Bone marrow (tissue), 2 donors: ENCODE measurements at regions not wholly inside any gene's neighbourhood (a gene's known extent, or its start where the extent isn't known, plus 50 kb on each side); places are given as distances from the start of the nearest gene placed in this dataset.
A peak's percentile ranks its signal among the peaks of the same experiment; 100 is the strongest.

Experiments used
- DNase-seq, 2 donors: peaks; one replicate each; lab custom pipeline; 2025; lab: John Stamatoyannopoulos, UW

DNA sequence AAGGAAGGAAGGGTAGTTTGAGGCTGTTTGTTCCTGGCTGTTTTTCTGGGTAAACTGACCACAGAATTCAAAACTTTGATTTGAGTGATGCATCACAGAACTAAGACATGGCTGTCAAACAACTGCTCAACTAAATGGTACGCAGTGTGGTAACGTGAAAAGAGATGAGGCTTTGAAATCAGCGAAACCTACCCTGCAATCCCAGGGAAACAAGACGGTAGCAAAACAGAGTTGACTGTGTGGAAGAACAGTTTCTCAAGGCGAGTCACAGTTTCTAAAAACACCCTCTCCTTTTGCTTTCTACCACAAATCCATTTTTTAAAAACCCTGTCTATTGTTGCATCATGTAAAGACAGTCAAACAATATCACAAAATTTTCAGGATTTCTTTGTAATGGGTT, 156.0 kb upstream of the MAF start:
- DNase-seq = no peak

DNA sequence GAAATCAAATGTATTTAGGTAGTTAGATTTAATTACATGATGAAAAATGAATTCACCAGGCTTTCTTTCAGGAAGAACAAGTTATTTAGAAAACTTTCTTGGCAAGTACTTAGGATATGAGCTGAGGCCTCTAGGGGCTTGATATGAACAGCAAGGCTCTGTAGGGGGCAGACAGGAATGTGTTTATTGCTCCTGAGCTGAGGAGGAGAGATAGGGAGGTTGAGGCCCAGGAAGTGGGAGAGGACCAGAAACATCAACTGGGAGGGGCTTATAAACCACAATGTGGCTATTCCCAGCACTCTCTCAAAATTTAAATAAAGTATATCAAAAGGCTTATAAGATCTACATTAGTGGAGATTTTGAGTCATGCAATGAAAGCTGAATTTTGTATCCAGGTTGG, 154.0 kb upstream of the MAF start:
- DNase-seq = no peak

DNA sequence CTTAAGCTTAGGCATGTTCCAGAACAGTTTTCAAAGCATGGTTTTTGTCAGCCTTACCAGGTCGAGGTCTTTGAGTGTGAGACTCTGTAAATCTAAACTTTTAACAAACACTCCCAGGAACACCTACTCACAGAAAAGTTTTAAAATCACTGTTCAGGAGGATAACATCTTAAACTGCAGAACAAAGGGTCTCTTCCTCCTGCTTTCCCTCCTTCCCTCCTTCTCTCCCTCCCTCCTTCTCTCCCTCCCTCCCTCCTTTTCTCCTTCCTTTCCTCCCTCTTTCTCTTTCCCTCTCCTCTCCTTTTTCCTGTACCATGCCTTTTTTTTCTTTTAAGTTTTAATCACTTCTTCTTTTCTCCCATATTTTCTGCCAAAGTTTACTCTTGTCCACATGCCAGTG, 153.5 kb upstream of the MAF start:
- DNase-seq = no peak

DNA sequence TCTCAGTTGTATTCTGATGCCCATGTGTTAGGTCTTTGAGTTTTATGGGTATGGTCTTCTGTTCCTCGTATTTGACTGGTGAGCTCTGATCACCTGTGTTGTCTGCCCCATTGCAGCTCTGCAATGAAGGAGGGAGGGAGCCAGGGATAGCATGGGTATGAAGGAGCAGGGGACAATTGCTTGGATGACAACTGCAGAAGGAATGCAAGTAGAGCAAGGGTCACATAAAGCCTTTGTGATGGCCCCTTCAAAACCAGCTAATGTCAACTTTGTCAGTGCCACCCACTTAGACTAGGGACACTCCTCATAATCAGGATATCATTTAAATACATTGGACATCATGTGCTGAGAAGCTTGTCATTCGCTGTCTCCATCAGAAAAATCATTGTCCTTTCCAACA, 152.7 kb upstream of the MAF start:
- DNase-seq = no peak

DNA sequence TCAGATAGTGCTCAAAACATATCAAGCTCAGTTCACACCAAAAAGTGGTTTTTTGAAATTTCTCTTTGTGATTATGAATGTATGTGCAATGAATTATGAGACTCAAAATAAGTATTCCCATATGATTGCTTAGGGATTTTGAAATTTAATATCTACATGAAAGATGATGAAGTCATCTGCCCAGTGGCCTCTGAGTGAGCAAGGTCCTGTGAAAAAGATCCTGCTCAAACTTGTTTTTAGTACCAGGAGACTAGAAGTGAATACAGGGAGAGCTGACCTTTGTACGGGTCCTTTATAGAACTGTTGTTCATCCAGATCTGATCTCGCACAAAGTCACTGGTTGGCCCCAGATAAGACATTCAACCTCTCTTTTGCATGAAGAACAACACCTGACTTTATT, 151.9 kb upstream of the MAF start:
- no peak for DNase-seq

DNA sequence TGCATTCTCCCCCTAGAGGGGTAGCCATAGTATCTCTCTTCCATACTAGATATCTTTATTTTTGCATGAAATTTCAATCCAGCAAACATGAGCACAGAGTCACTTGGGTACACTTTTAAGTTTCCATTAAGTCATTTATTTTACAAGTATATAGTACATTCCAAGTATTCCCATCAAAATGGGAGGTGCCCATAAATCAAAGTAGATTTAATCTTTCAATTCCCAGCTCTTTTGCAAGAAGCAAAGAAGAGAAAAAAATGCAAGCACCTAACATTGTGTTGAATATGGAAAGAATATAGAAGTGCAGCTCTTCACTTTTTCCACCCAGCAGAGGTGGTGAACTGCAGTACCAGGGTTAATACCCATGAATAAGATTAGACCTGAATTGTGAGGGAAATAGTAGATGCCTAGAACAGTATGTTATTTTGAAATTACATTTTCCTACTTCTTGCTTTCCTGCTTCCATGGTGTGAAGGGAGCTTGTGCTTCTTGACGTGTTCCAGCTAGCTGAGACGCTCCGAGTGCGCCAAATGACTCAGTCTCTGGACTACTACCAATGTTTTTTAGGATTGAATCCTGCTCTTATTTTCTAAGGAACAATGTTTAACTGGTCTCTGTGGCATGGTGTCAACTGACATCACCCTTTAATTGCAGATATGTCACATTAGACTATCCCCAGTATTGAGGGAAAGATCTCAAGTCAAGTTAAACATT, 151.1 kb upstream of the MAF start:
- no peak for DNase-seq

DNA sequence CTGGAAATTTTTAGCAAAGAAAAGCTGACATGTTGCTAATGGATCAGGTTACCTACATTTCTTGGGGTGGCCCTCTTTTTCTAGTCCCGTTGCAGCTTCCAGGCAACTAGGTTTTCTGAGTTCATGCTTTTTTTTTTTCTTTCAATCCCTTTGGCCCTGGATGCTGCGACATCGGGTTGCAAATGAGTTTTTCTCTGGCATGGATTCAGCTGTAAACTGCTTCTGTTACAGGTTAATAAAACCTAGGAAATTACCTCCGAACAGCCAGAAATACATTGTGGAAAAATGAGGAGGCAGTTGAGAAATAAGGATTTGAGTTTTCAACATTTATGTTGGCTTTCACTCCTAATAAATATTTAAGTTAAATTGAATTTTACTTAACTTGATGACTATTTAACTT, 149.8 kb upstream of the MAF start:
- DNase-seq = no peak

DNA sequence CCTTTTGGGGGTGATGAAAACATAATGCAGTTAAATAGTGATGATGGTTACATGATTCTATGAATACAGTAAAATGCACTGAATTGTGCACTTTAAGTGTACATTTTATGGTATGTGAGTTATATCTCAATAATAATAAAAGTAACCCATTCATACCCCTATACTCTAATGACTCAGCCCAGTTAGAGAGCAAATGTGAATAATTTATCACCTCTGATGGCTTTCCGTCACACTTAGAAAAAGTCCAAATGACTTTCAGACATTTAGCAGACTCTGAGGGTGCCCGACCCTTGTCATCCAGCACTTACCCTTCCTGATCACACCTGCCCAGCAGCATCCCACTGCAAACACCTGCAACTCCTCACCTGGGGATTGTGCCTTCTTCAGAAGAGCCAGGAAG, 148.1 kb upstream of the MAF start:
- DNase-seq = no peak

DNA sequence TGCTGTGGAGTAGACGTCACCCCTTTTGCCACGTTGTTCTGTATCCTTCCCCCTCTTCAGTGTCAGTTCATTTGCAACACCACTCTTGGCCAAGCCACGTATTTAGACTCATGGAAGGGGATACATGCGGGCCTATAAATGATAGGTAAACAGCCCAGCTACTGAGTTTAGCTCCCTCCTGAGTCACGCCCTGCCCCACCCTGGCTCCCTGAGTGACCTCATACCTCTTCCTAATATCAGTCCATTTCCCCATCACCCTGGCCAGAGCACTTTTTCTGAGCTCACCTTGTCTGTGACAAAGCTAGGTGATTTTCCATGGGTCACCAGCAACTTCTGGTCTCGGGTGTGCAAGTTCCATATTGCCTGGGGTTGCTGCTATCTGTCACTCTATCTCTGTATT, 147.2 kb upstream of the MAF start:
- DNase-seq = no peak

DNA sequence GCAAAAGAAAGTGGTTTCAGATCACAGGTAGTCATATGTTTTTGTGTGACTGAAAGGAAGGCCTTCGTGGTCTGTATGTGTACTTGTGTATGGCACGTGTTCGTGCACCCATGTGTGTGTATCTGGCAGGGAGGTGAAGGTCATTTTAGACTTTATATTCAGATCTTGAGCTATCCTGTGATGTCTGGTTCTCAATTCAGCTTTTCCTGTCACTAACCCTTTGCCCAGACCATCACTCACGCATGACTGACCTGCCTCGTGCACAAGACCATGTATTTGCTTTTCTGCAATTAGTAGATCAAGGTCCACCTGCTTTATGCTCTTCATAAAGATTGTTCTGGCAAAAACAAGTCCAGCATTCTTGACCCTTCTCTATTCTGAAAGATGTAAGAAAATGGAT, 139.7 kb upstream of the MAF start:
- DNase-seq = no peak

DNA sequence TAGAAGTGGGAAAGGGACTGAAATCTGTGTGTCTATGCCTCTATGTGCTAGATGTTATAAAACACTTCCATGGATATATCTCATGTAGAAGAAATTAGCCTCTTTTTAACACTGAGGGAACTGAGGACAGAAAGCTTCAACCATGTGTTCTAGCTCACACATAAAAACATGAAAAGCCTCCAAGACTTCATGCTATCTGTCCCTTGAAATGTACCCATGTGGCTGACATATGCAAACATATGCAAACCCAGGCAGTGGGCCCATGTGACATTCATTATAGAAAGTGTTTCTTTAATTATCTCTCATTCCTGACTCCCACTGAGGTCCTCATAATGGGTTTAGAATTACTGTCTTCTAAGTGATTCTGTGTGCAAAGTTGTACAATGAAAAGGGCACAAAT, 134.7 kb upstream of the MAF start:
- DNase-seq = no peak

DNA sequence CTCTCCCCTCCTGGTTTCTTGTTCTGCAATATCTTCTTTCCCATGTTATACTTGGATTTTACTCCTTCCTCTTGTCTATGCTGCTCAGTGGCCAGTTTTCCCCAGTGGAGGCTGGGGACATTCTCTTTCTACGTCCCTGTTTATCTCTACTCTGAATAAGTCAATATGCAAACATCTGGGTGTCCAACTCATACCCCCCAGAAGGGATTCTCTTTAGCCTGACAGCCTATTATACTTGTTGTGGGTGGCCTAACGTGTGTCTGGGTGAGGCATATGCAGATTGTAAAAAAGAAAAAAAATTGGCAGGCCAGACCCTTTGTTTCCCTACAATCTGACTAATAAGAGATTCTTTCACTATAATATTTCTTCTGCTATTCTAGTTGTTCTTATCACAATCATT, 134.2 kb upstream of the MAF start:
- no peak for DNase-seq

DNA sequence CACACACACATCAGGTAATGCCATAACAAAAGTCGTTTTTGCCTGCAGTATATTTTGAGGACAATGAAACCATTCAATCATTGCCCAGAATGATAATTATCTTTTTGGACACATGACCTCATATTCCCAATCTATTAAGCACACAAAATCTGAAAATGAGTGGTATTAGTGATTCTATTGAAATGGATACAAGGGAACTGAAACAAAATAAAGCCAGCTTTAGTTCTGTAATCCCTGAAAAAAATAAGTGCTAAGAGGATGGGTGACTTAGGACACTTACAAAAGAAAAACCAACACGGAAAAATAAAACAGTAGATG, 128.3 kb upstream of the MAF start:
- DNase-seq = no peak

DNA sequence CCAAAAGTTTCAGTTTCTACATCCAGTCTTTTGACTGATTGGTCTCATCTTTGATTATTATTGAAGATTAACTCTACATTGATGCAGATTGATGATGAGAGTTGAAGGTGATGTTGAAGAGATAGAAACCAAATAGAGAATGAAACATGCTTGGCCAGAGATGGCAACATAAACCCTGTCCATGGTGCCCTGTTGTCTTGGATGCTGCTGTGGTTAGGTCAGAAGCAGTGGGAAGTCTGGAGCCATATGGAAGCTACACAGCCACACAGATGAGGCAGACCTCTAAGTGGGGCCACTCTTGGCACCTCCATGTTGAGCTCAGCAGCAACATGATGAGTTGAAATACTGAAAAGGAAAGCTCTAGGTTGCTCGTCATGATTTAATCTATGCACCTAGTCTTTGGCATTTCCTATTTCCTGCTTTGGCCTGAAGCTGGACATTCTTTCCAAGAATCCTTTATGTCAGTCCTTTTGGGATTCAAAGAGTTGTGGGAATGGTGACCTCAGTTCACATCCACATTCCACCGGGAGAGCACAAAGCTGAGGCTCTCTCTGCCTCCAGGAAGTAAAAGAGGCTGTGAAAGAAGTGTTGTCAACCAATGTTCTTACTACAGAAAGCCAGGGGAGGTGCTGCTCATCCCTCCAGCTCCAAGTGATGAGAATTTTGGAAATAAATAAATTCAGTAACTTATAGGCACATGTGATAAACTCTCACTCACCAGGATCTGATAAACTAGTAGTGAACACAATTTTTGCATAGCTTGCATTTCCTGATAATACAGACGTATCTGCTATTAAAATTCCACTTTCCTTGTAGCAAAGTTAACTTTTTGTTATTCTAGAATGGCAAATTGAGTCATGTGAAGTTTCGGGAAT, 127.7 kb upstream of the MAF start:
- no peak for DNase-seq

DNA sequence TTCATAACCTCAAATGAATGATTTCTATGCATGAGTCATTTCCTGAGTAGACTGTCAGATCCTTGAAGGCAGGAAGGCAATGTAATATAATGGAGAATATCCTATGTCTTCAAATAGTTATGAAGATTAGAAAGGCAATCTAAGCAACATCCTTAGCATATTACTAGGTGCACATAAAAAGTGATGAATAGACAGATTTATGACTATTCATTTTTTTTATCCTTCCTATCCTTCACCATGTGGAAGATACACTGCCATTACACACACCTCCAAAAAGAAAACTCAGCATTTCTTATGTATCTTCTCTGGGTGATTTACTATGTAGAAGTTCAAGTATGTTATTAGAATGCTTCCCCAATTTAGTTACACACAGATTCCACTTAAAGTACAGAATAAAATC, 126.4 kb upstream of the MAF start:
- DNase-seq = no peak

DNA sequence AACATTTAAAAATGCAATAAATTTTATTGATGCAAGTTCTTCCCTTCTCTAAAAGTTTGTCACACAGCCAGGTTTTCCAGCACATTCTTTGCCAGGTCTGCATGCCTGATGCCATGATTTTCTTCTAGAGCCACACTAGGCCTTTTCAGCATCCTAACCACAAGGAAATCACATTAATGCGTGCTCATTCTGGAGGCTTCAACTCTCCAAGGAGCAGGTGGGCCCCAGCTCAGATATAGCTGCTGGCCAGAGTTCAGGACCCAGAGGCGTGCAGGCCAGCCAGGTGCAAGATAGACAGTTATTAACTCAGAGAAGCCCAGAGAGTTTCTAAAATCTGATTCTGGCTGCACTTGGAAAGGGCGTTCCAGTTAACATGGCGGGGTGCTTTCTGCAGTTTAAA, 124.5 kb upstream of the MAF start:
- DNase-seq = no peak

DNA sequence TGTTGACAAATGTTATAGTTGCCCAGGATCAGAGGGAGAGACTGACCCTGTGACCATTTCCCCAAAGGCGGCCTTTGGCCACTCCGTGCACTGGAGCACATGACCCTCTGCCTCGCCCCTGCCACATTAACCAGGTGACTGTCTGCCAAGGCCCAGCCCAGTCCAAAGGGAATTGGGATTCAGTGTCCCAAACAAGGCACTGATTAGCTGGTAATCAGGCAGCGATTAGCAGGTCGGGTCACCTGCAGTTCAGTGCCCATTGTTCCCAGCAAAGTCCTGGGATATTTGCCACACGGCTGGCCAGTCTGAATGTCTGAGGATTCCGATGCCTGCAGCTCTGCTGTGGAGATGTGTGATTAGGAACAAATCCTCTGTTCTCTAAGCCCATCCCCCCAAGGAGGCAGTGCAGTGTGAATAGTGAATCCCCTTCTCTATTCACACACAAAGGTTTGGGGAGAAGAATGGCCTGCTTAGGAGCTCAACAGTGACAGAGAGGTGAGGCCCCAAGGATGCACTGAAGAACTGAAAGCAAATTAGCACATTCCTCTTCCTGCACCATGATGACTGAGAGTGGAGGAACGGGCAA, 123.1 kb upstream of the MAF start:
- no peak for DNase-seq

DNA sequence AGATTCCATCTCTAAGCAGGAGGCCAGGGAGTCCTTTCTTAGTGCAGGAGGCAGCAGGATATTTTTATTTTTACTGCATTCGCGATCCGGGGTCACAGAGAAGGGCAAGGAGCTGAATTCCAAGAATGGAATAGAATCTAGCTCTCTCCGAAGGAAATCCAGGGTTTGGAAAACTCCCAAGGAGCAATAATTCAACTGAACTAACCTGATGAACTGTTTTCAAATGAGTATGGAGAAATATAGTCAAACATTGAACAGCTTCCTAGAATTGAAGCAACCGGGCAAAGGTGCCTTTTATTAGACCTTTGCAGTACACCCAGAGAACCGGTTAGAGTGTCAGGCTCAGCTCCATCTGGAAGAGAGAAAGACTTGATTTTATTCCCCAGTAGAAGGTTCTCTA, 120.7 kb upstream of the MAF start:
- DNase-seq = no peak

DNA sequence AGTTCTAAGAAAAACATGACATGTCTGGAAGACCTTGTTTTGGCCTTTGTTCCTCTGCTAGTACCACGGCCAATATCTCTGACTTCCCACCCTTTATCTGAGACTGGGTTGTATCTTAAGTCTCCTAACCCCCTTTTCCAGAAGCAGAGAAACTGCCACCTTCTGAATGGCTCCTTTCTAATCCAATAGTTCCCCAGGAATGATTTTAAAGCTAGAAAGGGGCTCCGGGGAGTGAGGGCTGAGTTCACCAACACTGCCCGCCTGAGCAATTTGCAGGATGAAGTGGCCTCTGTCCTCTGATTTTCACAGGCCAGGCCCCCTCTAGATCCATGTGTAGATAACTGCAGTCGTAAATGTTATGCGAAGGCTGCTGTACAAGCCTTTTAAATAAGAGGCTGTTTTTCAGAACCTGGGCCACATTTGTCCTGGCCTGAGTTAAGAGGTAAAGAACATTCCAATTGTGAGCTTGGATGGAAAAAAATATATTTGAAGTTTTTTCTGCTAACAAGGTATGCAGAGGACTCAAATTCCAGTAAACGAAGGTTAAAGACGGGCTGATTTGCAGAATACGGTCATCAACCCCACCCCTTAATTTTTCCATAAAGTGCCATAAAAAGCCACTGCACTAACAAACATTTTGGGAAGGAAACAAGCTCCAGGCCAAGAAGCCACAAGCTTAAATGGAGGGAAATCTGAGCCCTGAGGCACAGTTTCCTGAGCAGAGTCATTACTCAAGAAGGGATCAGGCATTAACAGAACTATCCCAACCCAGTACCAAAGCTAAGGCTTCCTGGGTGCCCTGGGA, 117.0 kb upstream of the MAF start:
- DNase-seq = no peak

DNA sequence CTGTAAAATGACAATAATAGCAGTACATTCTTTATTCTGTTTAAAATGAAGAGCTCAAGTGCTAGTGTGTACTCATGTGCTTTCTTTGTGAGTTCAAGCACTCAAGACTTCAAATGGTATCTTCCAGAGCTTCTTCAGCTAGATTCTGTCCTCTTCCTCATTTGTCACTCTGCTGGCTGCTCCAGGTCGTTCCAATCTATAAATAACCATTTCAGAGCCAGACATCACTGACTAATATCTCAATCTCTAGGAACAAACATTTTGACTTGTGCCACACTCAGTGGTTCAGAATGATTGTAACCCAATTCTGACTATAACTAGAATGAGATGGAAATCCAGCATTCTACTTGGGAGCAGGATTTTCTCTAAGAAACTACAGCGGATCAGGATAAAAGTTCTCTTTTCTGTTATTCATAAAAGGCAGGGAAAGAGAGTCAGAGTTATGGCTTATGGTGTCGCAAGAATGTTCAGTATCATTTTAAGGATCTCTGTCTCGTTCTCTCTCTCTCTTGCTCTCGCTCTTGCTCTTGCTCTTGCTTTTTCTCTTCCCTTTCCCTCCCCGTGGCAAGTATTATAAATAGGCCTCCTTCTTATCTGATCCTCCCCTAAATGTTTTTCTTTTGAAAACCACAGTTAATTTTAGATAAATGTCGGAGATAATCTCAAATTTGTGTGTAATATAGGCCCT, 116.3 kb upstream of the MAF start:
- DNase-seq = peak in 1 of 2 donors; percentile 76

DNA sequence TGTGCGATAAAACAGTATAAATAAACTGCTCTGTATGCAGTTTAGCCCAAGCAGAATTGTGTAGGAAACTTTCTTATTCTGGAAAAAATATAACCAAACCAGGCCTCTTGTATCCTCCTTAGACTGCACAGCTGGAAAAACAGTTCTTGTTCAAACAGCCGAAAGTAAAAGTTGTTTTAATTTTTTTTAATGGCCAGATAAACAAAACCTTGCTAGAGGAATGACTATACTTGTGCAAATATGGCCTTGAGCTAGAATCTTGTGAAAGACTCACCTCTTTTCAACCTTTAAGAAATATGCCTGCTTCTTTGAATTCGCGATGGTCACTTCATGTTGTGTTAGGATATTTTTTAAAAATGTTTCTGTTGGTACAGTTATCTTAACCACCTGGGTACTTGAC, 114.5 kb upstream of the MAF start:
- no peak for DNase-seq

DNA sequence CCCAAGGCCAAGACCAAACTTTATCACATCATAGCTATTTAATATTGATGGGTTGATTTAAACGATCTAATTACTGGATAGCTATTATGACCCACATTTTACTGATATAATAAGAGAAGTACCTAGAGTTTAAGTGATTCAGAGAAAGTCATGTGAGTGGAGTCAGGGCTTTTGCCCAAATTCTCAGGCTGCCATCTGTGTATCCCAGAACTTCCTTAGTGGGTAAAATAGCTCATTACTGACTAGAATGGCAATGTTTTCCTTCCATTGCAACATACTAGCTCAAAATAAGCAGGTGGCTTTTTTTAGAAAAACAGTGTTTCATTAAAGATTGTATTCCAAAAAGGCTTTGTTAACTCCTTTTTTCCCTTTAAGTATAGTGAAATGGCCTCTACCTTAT, 113.9 kb upstream of the MAF start:
- no peak for DNase-seq
